HG03575 (cell line): ENCODE measurements at regions not wholly inside any gene's neighbourhood (a gene's known extent, or its start where the extent isn't known, plus 50 kb on each side); places are given as distances from the start of the nearest gene placed in this dataset.
"Not testable (repeated sequence)": the region's sequence is repeated elsewhere in the genome, so short reads cannot be mapped to it uniquely, and the experiment has no call there.

Experiments used
- ATAC-seq: cut with Tn5 transposase; IDR thresholded peaks from one replicate; pipeline ENCODE4 v1.9.1; 2021; ENCODE audit not compliant: unreplicated experiment, insufficient number of reproducible peaks, low FRiP score; ENCODE audit errors: extremely low read depth

DNA sequence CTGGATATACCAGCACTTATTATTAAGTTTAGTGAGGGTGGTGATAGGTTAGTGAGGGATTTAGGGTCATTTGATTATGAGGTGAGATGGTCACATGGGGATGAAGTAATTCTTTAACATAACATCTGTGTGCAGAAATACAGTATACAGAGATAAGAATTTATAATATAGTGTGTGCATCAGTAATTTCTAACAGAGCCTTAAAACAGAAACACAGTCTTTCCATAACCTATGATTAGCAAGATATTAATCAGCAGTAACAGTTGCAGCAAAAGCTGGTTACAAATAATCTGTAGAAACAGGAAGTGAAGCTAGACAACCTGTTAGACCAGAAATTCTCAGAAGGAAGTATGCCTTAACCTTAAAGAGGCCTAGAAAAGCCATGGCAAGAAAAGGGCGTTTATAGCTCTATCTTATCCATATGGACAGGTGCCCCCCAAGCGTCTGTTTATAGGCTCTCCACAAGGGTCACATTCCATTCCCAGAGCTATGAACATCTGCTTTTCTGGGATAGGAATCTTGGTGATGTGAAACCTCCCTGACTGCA is 112.5 kb upstream of the WSB1 start:
- not testable (repeated sequence) for ATAC-seq

GRCh38 chr17:27181935-27182334 is 112.0 kb upstream of the WSB1 start:
- no peak for ATAC-seq

DNA sequence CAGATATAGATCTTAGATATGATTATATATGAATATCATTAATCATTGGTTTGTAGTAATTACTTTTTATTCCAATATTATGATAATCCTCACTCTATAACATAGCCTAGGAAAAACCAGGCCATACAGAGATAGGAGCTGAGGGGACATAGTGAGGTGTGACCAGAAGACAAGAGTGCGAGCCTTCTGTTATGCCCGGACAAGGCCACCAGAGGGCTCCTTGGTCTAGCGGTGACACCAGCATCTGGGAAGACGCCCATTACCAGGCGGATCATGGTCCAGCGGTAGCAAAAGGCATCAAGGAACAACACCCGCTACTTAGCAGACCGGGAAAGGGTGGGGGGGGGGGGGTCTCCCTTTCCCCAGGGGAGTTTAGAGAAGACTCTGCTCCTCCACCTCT is 96.4 kb upstream of the WSB1 start:
- not testable (repeated sequence) for ATAC-seq

GRCh38 chr17:27199948-27200347 is 94.0 kb upstream of the WSB1 start:
- no peak for ATAC-seq

DNA sequence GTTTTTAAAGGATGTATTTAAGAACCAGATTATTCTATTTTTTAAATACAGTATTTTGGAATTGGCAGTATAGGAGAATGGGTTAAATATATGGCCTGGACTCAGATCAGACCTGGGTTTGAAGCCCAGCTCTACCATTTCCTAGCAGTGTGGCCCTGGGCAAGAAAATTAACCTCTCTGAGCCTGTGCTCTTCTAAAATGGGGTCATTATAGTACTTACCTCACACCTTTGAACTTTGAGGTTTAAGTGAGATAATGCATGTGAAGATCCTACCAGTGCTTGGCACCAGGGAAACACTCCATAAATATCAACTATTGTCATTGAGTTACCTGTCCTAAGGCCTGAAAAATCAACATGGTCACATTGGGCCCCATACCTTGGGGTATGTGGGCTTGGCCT is 93.4 kb upstream of the WSB1 start:
- no peak for ATAC-seq

DNA sequence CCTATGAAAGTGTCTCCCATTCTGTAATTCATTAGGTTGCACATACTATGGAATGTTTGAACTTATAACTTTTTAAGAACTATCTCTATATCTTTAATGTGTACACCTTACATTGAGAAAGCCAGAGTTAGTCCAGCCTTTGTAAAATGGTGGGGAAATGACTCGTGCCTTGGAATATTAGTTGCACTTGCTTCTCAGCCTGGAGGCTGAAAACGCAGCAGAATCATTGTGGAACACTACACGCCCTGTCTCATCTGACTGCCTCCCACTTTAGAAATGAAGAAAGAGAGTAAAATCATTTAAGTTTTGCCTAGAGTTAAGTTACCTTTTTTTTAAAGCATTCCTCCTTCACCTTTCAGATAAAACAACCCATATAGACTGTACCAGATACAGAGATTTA is 90.7 kb upstream of the WSB1 start:
- ATAC-seq = no peak

- no peak for ATAC-seq
Observed at GRCh38 chr17:27206447-27206846, 87.5 kb upstream of the WSB1 start.

DNA sequence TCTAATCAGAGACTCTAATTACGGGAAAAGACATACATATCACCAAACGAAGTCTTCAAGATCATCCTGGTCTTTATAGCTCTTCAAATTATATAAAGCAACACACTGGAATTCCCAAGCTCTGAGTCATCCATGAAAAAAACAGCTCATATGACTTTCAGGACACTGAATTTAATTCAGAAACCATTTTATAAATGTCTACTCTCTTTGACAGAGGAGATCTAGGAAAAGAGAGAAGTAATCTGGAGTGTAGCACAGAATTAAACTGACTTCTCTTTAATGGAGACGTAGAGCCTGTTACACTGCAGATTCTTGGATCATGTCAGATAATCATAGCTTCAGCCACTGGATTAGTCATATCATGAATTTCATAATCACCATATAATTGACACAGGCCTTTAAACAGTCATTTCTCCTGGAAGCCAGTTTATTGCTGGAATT is 86.8 kb upstream of the WSB1 start:
- ATAC-seq = no peak

- ATAC-seq = not testable (repeated sequence)
Observed at GRCh38 chr17:27208370-27208769, 85.5 kb upstream of the WSB1 start.

DNA sequence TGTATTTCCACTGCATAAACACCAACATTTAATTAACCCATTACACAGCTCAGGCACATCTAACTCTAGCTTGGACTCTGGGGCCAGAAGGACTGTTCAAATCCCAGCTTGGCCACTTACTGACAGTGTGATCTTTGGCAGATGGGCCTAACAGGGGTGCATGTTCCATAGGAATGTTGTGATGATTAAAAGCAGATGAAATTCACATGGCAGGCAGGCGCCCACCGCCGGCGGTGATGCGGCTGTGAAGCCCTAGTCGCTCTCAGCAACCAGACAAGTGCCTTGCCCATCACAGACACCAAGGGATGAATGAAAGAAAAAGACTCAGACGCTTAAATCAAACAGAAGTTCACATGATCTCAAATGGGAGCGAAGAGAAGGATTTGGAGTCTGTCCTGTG is 84.6 kb upstream of the WSB1 start:
- no peak for ATAC-seq

- ATAC-seq = not testable (repeated sequence)
Observed at GRCh38 chr17:27210809-27211208, 83.1 kb upstream of the WSB1 start.

- no peak for ATAC-seq
Observed at GRCh38 chr17:27216836-27217235, 77.1 kb upstream of the WSB1 start.

- ATAC-seq = peak; percentile 47
Observed at GRCh38 chr17:27217631-27218030, 76.3 kb upstream of the WSB1 start.

DNA sequence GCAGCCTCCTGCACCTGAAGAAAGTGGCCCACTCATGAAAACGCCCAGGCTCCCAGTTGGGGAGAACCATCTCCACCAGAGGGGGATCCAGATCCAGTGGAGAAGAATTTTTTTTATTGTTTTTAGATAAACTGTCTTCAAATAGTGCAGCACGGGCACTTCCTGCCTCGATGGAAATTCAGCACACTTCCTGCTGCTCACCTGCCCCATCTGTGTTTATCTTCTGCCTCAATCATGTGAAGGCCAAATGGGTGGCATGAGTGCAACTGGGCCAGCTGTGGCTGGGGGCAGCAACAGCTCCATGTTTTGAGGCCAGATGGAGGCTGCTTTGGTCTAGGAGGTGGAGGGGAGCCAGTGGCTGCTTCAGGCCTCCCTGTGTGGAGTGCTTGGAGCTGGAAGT is 75.9 kb upstream of the WSB1 start:
- no peak for ATAC-seq

- peak; percentile 35 for ATAC-seq
Observed at GRCh38 chr17:27218719-27219488, 75.0 kb upstream of the WSB1 start.

- no peak for ATAC-seq
Observed at GRCh38 chr17:27222515-27222914, 71.4 kb upstream of the WSB1 start.

DNA sequence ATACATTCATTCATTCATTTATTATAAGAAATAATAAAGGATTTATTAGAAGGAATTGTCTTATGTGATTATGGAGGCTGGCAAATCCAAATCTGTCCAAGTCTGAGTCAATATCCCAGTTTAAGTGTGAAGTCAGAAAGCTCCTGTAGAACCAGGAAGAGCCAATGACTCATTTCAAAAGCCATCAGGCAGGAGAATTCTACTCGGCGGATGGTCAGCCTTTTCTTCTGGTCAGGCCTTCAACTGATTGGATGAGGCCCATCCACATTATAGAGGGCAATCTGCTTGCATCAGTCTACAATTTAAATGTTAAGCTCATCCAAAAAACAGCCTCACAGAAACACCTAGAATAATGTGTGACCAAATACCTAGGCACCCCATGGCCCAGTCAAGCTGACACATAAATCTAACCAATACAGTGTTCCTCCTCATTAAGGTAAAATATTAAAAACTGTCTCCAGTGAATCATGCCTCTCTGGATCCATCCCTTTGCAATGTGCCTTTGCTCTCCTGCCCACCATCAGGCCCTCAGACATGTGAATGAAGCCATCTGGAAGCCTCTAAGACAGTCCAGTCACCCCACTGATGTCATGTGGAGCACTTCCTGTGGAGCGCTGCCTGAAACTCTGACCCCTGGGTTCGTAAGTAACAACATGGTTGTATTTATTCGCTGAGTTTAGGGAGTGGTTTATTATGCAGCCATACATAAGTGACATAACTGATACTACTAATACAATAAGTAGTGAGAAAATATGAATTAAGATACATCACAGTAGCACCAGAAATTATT is 69.2 kb upstream of the WSB1 start:
- no peak for ATAC-seq

GRCh38 chr17:27226611-27227230 is 67.2 kb upstream of the WSB1 start:
- ATAC-seq = no peak

DNA sequence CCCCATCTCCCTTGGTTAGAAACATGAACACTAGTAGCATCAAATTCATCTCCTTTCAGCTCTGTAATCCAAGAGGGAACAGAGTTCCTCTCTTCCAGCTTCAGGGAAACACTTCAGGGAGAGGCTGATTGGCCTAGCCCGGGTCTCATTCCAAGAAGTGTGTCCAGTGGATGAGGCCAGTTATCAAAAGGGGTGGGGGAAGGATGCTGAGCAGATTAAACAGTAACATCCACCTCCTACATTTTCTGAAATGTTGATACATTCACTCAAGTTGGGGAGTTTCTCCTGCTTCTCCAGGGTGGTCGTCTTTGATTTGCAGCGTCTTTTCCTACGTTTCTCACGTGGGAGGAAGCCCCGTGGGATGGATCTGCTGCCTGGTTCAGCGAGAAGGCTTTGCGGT is 62.9 kb upstream of the WSB1 start:
- ATAC-seq = no peak

- ATAC-seq = no peak
Observed at GRCh38 chr17:27232328-27232727, 61.6 kb upstream of the WSB1 start.
